OCI-LY1 (cell line): ENCODE measurements at regions not wholly inside any gene's neighbourhood (a gene's known extent, or its start where the extent isn't known, plus 50 kb on each side); places are given as distances from the start of the nearest gene placed in this dataset.

Experiments
- H2AFZ ChIP-seq: fragments of 200-600 bp; sonication (generic), shearing (Covaris generic); 2 replicates; pipeline ENCODE4 v1.6.0; 2014; ENCODE audit warnings: antibody characterized with exemption, mild to moderate bottlenecking, low read length
- H3F3A ChIP-seq: fragments of 200-600 bp; sonication (generic), shearing (Covaris generic); 2 replicates; pipeline ENCODE4 v1.6.0; 2014; ENCODE audit warnings: mild to moderate bottlenecking, antibody characterized with exemption, low read length, moderate library complexity; ENCODE audit not compliant: insufficient read depth
- H3K27ac ChIP-seq: fragments of 200-600 bp; sonication (generic); 2 replicates; pipeline ENCODE4 v1.5.1; 2014; ENCODE audit warnings: low read length, mixed run types, mild to moderate bottlenecking, low read depth; ENCODE audit not compliant: poor library complexity, severe bottlenecking
- H3K27me3 ChIP-seq: fragments of 200-600 bp; sonication (generic); 2 replicates; pipeline ENCODE4 v1.6.0; 2014; ENCODE audit warnings: antibody characterized with exemption, mild to moderate bottlenecking, low read length, moderate library complexity; ENCODE audit not compliant: insufficient read depth
- H3K36me3 ChIP-seq: fragments of 200-600 bp; sonication (generic); 2 replicates; pipeline ENCODE4 v1.6.1; 2014; ENCODE audit warnings: mild to moderate bottlenecking, antibody characterized with exemption, low read length, moderate library complexity, mixed read lengths; ENCODE audit not compliant: insufficient read depth
- H3K4me1 ChIP-seq: fragments of 200-600 bp; sonication (generic); 2 replicates; pipeline ENCODE4 v1.5.1; 2014; ENCODE audit warnings: mild to moderate bottlenecking, low read length, moderate library complexity; ENCODE audit not compliant: insufficient read depth, severe bottlenecking
- H3K4me2 ChIP-seq: fragments of 200-600 bp; sonication (generic), shearing (Covaris generic); 2 replicates; pipeline ENCODE4 v1.6.1; 2014; ENCODE audit warnings: low read length
- H3K4me3 ChIP-seq: fragments of 200-600 bp; sonication (generic); 2 replicates; pipeline ENCODE4 v1.5.1; 2014; ENCODE audit warnings: low read length, low read depth, mild to moderate bottlenecking, mixed read lengths; ENCODE audit not compliant: poor library complexity, severe bottlenecking
- H3K79me2 ChIP-seq: fragments of 200-600 bp; shearing (Covaris generic); 2 replicates; pipeline ENCODE4 v1.6.1; 2016; ENCODE audit warnings: mixed run types, low read length, mixed read lengths; ENCODE audit not compliant: insufficient read depth
- H3K9ac ChIP-seq: fragments of 200-600 bp; sonication (generic), shearing (Covaris generic); 2 replicates; pipeline ENCODE4 v1.6.1; 2014; ENCODE audit warnings: mild to moderate bottlenecking, low read length, mixed read lengths
- H3K9me2 ChIP-seq: fragments of 200-600 bp; sonication (generic), shearing (Covaris generic); 2 replicates; pipeline ENCODE4 v1.6.1; 2014; ENCODE audit warnings: low read depth, mild to moderate bottlenecking, low read length, mixed read lengths
- H3K9me3 ChIP-seq: fragments of 200-600 bp; shearing (Covaris generic); 2 replicates; pipeline ENCODE4 v1.6.1; 2014; ENCODE audit warnings: low read length, mixed read lengths
- H4K20me1 ChIP-seq: fragments of 200-600 bp; sonication (generic), shearing (Covaris generic); 2 replicates; pipeline ENCODE4 v1.6.0; 2016; ENCODE audit warnings: mild to moderate bottlenecking, low read length; ENCODE audit not compliant: insufficient read depth
- CTCF ChIP-seq: fragments of 200-600 bp; sonication (generic), shearing (Covaris generic); IDR thresholded peaks from 2 replicates; pipeline ENCODE4 v1.5.1; 2017; ENCODE audit warnings: mild to moderate bottlenecking, antibody characterized with exemption, low read length, moderate library complexity, mixed read lengths
- EZH2 ChIP-seq: fragments of 200-600 bp; sonication (generic), shearing (Covaris generic); IDR thresholded peaks from 2 replicates; pipeline ENCODE4 v1.8.0; 2017; ENCODE audit warnings: borderline replicate concordance, mixed run types, mild to moderate bottlenecking, antibody characterized with exemption, low read length, moderate library complexity, mixed read lengths

- H4K20me1 ChIP-seq: no peaks in the 10 kb centered on the region
- no peaks in the 10 kb centered on the region for H3K4me1 ChIP-seq
- no peaks in the 10 kb centered on the region for H3K9me2 ChIP-seq
- TF ChIP-seq CTCF (no peak), EZH2 (no peak)
- no peak overlapping the region for H3K27ac ChIP-seq
- H3K36me3 ChIP-seq: no peaks in the 10 kb centered on the region
- H3K9me3 ChIP-seq: no peaks in the 10 kb centered on the region
- H3K4me3 ChIP-seq: no peak overlapping the region
- no peak overlapping the region for H3K9ac ChIP-seq
- H3F3A ChIP-seq: no peaks in the 10 kb centered on the region
- H3K79me2 ChIP-seq: no peaks in the 10 kb centered on the region
- no peak overlapping the region for H2AFZ ChIP-seq
- no peak overlapping the region for H3K4me2 ChIP-seq
- no peaks in the 10 kb centered on the region for H3K27me3 ChIP-seq
These were observed 509.6 kb upstream of the EEF2KMT start for GRCh38 chr16:5607169-5607568.

GRCh38 chr16:5605404-5605803, 507.8 kb upstream of the EEF2KMT start:
- Histone ChIP-seq H3K4me1 (no peaks in the 10 kb centered on the region), H3K4me3 (no peak overlapping the region), H3K9me3 (no peaks in the 10 kb centered on the region), H3K27ac (no peak overlapping the region), H4K20me1 (no peaks in the 10 kb centered on the region), H3K27me3 (no peaks in the 10 kb centered on the region), H2AFZ (no peak overlapping the region), H3K9me2 (no peaks in the 10 kb centered on the region), H3K36me3 (no peaks in the 10 kb centered on the region), H3K4me2 (no peak overlapping the region), H3K9ac (no peak overlapping the region), H3F3A (no peaks in the 10 kb centered on the region), H3K79me2 (no peaks in the 10 kb centered on the region)
- TF ChIP-seq CTCF (no peak), EZH2 (no peak)

GRCh38 chr16:5604770-5605169, 507.2 kb upstream of the EEF2KMT start:
- H3K27ac ChIP-seq: no peak overlapping the region
- H3K9me2 ChIP-seq: no peaks in the 10 kb centered on the region
- H3K4me2 ChIP-seq: no peak overlapping the region
- H2AFZ ChIP-seq: no peak overlapping the region
- no peak overlapping the region for H3K9ac ChIP-seq
- H3K4me1 ChIP-seq: no peaks in the 10 kb centered on the region
- H3K4me3 ChIP-seq: no peak overlapping the region
- H3K27me3 ChIP-seq: no peaks in the 10 kb centered on the region
- no peaks in the 10 kb centered on the region for H4K20me1 ChIP-seq
- no peaks in the 10 kb centered on the region for H3K36me3 ChIP-seq
- no peaks in the 10 kb centered on the region for H3K9me3 ChIP-seq
- no peaks in the 10 kb centered on the region for H3F3A ChIP-seq
- TF ChIP-seq CTCF (no peak; the same call in 1 of the 2 replicates), EZH2 (no peak)
- H3K79me2 ChIP-seq: no peaks in the 10 kb centered on the region
